ENCODE measurements at regions not wholly inside any gene's neighbourhood (a gene's known extent, or its start where the extent isn't known, plus 50 kb on each side); places are given as distances from the start of the nearest gene placed in this dataset.

- Histone ChIP-seq H2AK5ac (ENCODE audit: low read depth, low read length) (no peak overlapping the region), H3K79me1 (ENCODE audit: low read depth in 1 of 2, low read length in 2 of 2) (no peaks in the 10 kb centered on the region), H3K9ac (ENCODE audit: low read depth, low read length) (no peak overlapping the region), H3K56ac (ENCODE audit: extremely low read depth, insufficient read depth, low read length) (no peak overlapping the region), H2BK15ac (ENCODE audit: low read depth, low read length) (no peak overlapping the region), H2BK20ac (ENCODE audit: low read depth, low read length) (no peak overlapping the region), H2BK120ac (ENCODE audit: low read depth, low read length) (no peak overlapping the region), H3K9me1 (ENCODE audit: insufficient read depth, low read length) (no peaks in the 10 kb centered on the region), H3K27ac (ENCODE audit: insufficient read depth, low read length) (no peak overlapping the region), H3K27me3 (ENCODE audit: control insufficient read depth, insufficient read depth, low read length) (no peaks in the 10 kb centered on the region), H3K4me2 (ENCODE audit: low read depth, low read length) (no peak overlapping the region), H4K20me1 (ENCODE audit: insufficient read depth, low read length) (no peaks in the 10 kb centered on the region), H3K14ac (replicated peaks; ENCODE audit: low read depth, low read length) (no peak overlapping the region), H3K36me3 (ENCODE audit: control insufficient read depth, insufficient read depth, low read length) (no peaks in the 10 kb centered on the region), H3K4me3 (ENCODE audit: insufficient read depth, low read depth, low read length) (no peak overlapping the region), H3K23ac (ENCODE audit: low read depth, low read length) (no peak overlapping the region), H3K4ac (ENCODE audit: low read depth, low read length) (no peak overlapping the region), H3K4me1 (ENCODE audit: control insufficient read depth, insufficient read depth, low read length) (no peaks in the 10 kb centered on the region), H4K91ac (ENCODE audit: insufficient read depth, low read depth, low read length) (no peak overlapping the region), H3K9me3 (ENCODE audit: control insufficient read depth, insufficient read depth, low read length) (no peaks in the 10 kb centered on the region), H4K8ac (ENCODE audit: low read depth in 2 of 2, low read length in 2 of 2) (no peak overlapping the region), H3K18ac (ENCODE audit: low read depth, low read length) (no peak overlapping the region), H2AFZ (replicated peaks; ENCODE audit: low read length, poor library complexity) (no peak overlapping the region), H4K5ac (ENCODE audit: low read depth, low read length) (no peak overlapping the region), H2BK5ac (ENCODE audit: low read depth, low read length, poor library complexity, severe bottlenecking) (no peak overlapping the region), H2AK9ac (replicated peaks; ENCODE audit: low read depth, low read length, poor library complexity) (no peak overlapping the region)
- ATAC-seq (ENCODE audit: low read depth) (no peak), DNase-seq (no peak)
- dilution Hi-C loops (cut with HindIII; ENCODE audit: low sequenced_read_pairs, unreplicated experiment), result no loop called here
- no peak for TF ChIP-seq SMC3 (IDR thresholded peaks at IDR 0.05; ENCODE audit: low read depth, low read length)
- no peak for TF ChIP-seq ELK1 (IDR thresholded peaks at IDR 0.05; ENCODE audit: borderline replicate concordance, low read depth, low read length)
- TF ChIP-seq USF2 (IDR thresholded peaks at IDR 0.05; ENCODE audit: low read depth, low read length), result no peak
- no peak for TF ChIP-seq RAD21 (IDR thresholded peaks at IDR 0.05; ENCODE audit: low read length)
- no peak for TF ChIP-seq RCOR1 (IDR thresholded peaks at IDR 0.05; ENCODE audit: insufficient replicate concordance, low read length)
- no peak for TF ChIP-seq RFX5 (IDR thresholded peaks at IDR 0.05; ENCODE audit: low read depth, low read length)
- TF ChIP-seq NFE2L2 (IDR thresholded peaks at IDR 0.05; ENCODE audit: low read depth, low read length), result no peak
- TF ChIP-seq MAZ (IDR thresholded peaks at IDR 0.05; ENCODE audit: borderline replicate concordance, low read depth, low read length), result no peak
- TF ChIP-seq BHLHE40 (IDR thresholded peaks at IDR 0.05; ENCODE audit: low read depth, low read length), result no peak
- TF ChIP-seq CHD1 (IDR thresholded peaks at IDR 0.05; ENCODE audit: low read depth, low read length), result no peak
- no peak for TF ChIP-seq FOS (IDR thresholded peaks at IDR 0.05; ENCODE audit: low read depth, low read length)
- no peak for TF ChIP-seq POLR2A (IDR thresholded peaks at IDR 0.05; ENCODE audit: low read depth, low read length)
- TF ChIP-seq MXI1 (IDR thresholded peaks at IDR 0.05; ENCODE audit: borderline replicate concordance, low read depth, low read length), result no peak
- no peak for TF ChIP-seq CTCF (conservative IDR thresholded peaks at IDR 0.05; ENCODE audit: low read depth, low read length)
- TF ChIP-seq MAFK (IDR thresholded peaks at IDR 0.05; ENCODE audit: low read depth, low read length), result no peak
- BruUV-seq (replicated peaks), result no TSS peak
- POLR2A ChIA-PET (ENCODE audit: unreplicated experiment), result no interaction called here
- intact Hi-C loops (cut with micrococcal nuclease), result no loop called here
- CTCF ChIA-PET, result no interaction called here
- in situ Hi-C loops (cut with MboI; ENCODE audit: low sequenced_read_pairs), result no loop called here
- WGBS, 2 experiments (ENCODE audit: extremely low coverage in 2 of 2, insufficient read length in 1 of 2), result no CpG with 5 or more reads among the region's 4 CpGs
Measured at GRCh38 chr17:33688771-33689170, 395.7 kb upstream of the ASIC2 start.

All from IMR-90 (cell line).